ENCODE measurements at regions not wholly inside any gene's neighbourhood (a gene's known extent, or its start where the extent isn't known, plus 50 kb on each side); places are given as distances from the start of the nearest gene placed in this dataset.

GRCh38 chr13:109630271-109630670 is 156.1 kb downstream of the IRS2 start:
- Histone ChIP-seq H3K27ac (ENCODE audit: low read depth, low read length, poor library complexity, severe bottlenecking) (no peak overlapping the region), H3K4me2 (ENCODE audit: low read length) (no peak overlapping the region), H3K27me3 (ENCODE audit: insufficient read depth, low read length) (no peaks in the 10 kb centered on the region), H4K20me1 (ENCODE audit: insufficient read depth, low read length) (no peaks in the 10 kb centered on the region), H3K36me3 (ENCODE audit: insufficient read depth, low read length) (no peaks in the 10 kb centered on the region), H3K4me3 (ENCODE audit: low read depth, low read length, poor library complexity, severe bottlenecking) (no peak overlapping the region), H3K79me2 (ENCODE audit: insufficient read depth, low read length) (no peaks in the 10 kb centered on the region), H3K9ac (ENCODE audit: low read length) (no peak overlapping the region), H2AFZ (ENCODE audit: low read length) (no peak overlapping the region), H3K4me1 (ENCODE audit: insufficient read depth, low read length, severe bottlenecking) (no peaks in the 10 kb centered on the region), H3F3A (ENCODE audit: insufficient read depth, low read length) (no peaks in the 10 kb centered on the region), H3K9me3 (ENCODE audit: low read length) (no peaks in the 10 kb centered on the region), H3K9me2 (ENCODE audit: low read depth, low read length) (no peaks in the 10 kb centered on the region)
- TF ChIP-seq CTCF (IDR thresholded peaks at IDR 0.05; ENCODE audit: low read length) (no peak), EZH2 (IDR thresholded peaks at IDR 0.05; ENCODE audit: borderline replicate concordance, low read length) (no peak)

GRCh38 chr13:109629737-109630136 is 156.6 kb downstream of the IRS2 start:
- Histone ChIP-seq H3K9me2 (ENCODE audit: low read depth, low read length) (no peaks in the 10 kb centered on the region), H3K27me3 (ENCODE audit: insufficient read depth, low read length) (no peaks in the 10 kb centered on the region), H2AFZ (ENCODE audit: low read length) (no peak overlapping the region), H3K9ac (ENCODE audit: low read length) (no peak overlapping the region), H3F3A (ENCODE audit: insufficient read depth, low read length) (no peaks in the 10 kb centered on the region), H3K4me3 (ENCODE audit: low read depth, low read length, poor library complexity, severe bottlenecking) (no peak overlapping the region), H4K20me1 (ENCODE audit: insufficient read depth, low read length) (no peaks in the 10 kb centered on the region), H3K79me2 (ENCODE audit: insufficient read depth, low read length) (no peaks in the 10 kb centered on the region), H3K36me3 (ENCODE audit: insufficient read depth, low read length) (no peaks in the 10 kb centered on the region), H3K4me2 (ENCODE audit: low read length) (no peak overlapping the region), H3K4me1 (ENCODE audit: insufficient read depth, low read length, severe bottlenecking) (no peaks in the 10 kb centered on the region), H3K9me3 (ENCODE audit: low read length) (no peaks in the 10 kb centered on the region), H3K27ac (ENCODE audit: low read depth, low read length, poor library complexity, severe bottlenecking) (no peak overlapping the region)
- no peak for TF ChIP-seq CTCF (IDR thresholded peaks at IDR 0.05; ENCODE audit: low read length)
- no peak for TF ChIP-seq EZH2 (IDR thresholded peaks at IDR 0.05; ENCODE audit: borderline replicate concordance, low read length)

GRCh38 chr13:109628251-109628699 is 158.1 kb downstream of the IRS2 start:
- no peak overlapping the region for H3K4me3 ChIP-seq (ENCODE audit: low read depth, low read length, poor library complexity, severe bottlenecking)
- TF ChIP-seq EZH2 (IDR thresholded peaks at IDR 0.05; ENCODE audit: borderline replicate concordance, low read length): no peak
- TF ChIP-seq CTCF (IDR thresholded peaks at IDR 0.05; ENCODE audit: low read length): no peak
- H3K9ac ChIP-seq (ENCODE audit: low read length): no peak overlapping the region
- no peaks in the 10 kb centered on the region for H3K27me3 ChIP-seq (ENCODE audit: insufficient read depth, low read length)
- H3K4me2 ChIP-seq (ENCODE audit: low read length): no peak overlapping the region
- H3K79me2 ChIP-seq (ENCODE audit: insufficient read depth, low read length): no peaks in the 10 kb centered on the region
- no peaks in the 10 kb centered on the region for H3F3A ChIP-seq (ENCODE audit: insufficient read depth, low read length)
- H3K36me3 ChIP-seq (ENCODE audit: insufficient read depth, low read length): no peaks in the 10 kb centered on the region
- no peaks in the 10 kb centered on the region for H3K4me1 ChIP-seq (ENCODE audit: insufficient read depth, low read length, severe bottlenecking)
- no peaks in the 10 kb centered on the region for H3K9me3 ChIP-seq (ENCODE audit: low read length)
- no peaks in the 10 kb centered on the region for H4K20me1 ChIP-seq (ENCODE audit: insufficient read depth, low read length)
- no peak overlapping the region for H2AFZ ChIP-seq (ENCODE audit: low read length)
- no peak overlapping the region for H3K27ac ChIP-seq (ENCODE audit: low read depth, low read length, poor library complexity, severe bottlenecking)
- H3K9me2 ChIP-seq (ENCODE audit: low read depth, low read length): no peaks in the 10 kb centered on the region
